ENCODE measurements at regions not wholly inside any gene's neighbourhood (a gene's known extent, or its start where the extent isn't known, plus 50 kb on each side); places are given as distances from the start of the nearest gene placed in this dataset.
"Not testable (repeated sequence)": the region's sequence is repeated elsewhere in the genome, so short reads cannot be mapped to it uniquely, and the experiment has no call there.

DNA sequence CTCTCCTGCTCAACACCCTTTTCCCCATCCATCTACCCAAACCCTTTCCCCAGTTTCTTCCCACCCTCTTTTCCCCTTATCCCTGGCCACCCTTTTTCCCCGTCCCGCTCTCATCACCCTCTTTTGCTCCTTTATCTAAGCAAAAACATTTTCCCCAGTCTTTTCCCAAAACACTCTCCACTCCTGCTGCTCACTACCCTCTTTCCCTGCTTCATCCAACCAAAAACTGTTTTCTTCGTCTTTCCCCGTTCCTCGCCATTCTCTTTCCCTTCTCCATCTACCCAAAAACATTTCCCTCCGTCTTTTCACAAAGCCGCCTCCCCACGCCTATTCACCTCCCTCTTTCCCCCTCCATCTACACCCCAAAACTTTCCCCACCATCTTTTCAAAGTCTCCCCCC lies 80.9 kb upstream of the KCNJ18 start:
- CTCF ChIA-PET; H3K27me3 ChIP-seq (replicated peaks; ENCODE audit: insufficient read depth, low read depth, low read length, poor library complexity); POLR2A ChIA-PET (ENCODE audit: low non-redundant PET); H3K9me3 ChIP-seq (ENCODE audit: low read depth, low read length, poor library complexity, severe bottlenecking); H3K4me3 ChIP-seq (ENCODE audit: low read depth, low read length, poor library complexity, severe bottlenecking); DNase-seq (ENCODE audit: low spot score); H3K36me3 ChIP-seq (ENCODE audit: insufficient read depth, low read length, poor library complexity, severe bottlenecking); H3K27ac ChIP-seq (ENCODE audit: low read depth, low read length, poor library complexity, severe bottlenecking); H3K4me1 ChIP-seq (ENCODE audit: insufficient read depth, low read length, poor library complexity, severe bottlenecking); BruUV-seq (replicated peaks): not testable (repeated sequence)
- intact Hi-C loops (cut with micrococcal nuclease; ENCODE audit: unreplicated experiment), result loop anchor here (5.0 kb wide), 1 partner anchor 481 kb away; no protein-coding TSS in a partner anchor

GRCh38 chr17:21612123-21613070 lies 79.9 kb upstream of the KCNJ18 start:
- intact Hi-C loops (cut with micrococcal nuclease; ENCODE audit: unreplicated experiment), result loop anchor here (5.0 kb wide), 1 partner anchor 480 kb away; no protein-coding TSS in a partner anchor
- H3K27ac ChIP-seq (ENCODE audit: low read depth, low read length, poor library complexity, severe bottlenecking); H3K27me3 ChIP-seq (replicated peaks; ENCODE audit: insufficient read depth, low read depth, low read length, poor library complexity); H3K9me3 ChIP-seq (ENCODE audit: low read depth, low read length, poor library complexity, severe bottlenecking); CTCF ChIA-PET; H3K4me1 ChIP-seq (ENCODE audit: insufficient read depth, low read length, poor library complexity, severe bottlenecking); H3K36me3 ChIP-seq (ENCODE audit: insufficient read depth, low read length, poor library complexity, severe bottlenecking); BruUV-seq (replicated peaks); DNase-seq (ENCODE audit: low spot score); H3K4me3 ChIP-seq (ENCODE audit: low read depth, low read length, poor library complexity, severe bottlenecking); POLR2A ChIA-PET (ENCODE audit: low non-redundant PET): not testable (repeated sequence)

GRCh38 chr17:21613071-21613429 lies 79.3 kb upstream of the KCNJ18 start:
- no peaks in the 10 kb centered on the region for H3K9me3 ChIP-seq (ENCODE audit: low read depth, low read length, poor library complexity, severe bottlenecking)
- no peak overlapping the region for H3K27ac ChIP-seq (ENCODE audit: low read depth, low read length, poor library complexity, severe bottlenecking)
- POLR2A ChIA-PET (ENCODE audit: low non-redundant PET), result no interaction called here
- no peaks in the 10 kb centered on the region for H3K27me3 ChIP-seq (replicated peaks; ENCODE audit: insufficient read depth, low read depth, low read length, poor library complexity)
- no TSS peak for BruUV-seq (replicated peaks)
- H3K4me1 ChIP-seq (ENCODE audit: insufficient read depth, low read length, poor library complexity, severe bottlenecking), result no peaks in the 10 kb centered on the region
- no peaks in the 10 kb centered on the region for H3K36me3 ChIP-seq (ENCODE audit: insufficient read depth, low read length, poor library complexity, severe bottlenecking)
- no peak overlapping the region for H3K4me3 ChIP-seq (ENCODE audit: low read depth, low read length, poor library complexity, severe bottlenecking)
- intact Hi-C loops (cut with micrococcal nuclease; ENCODE audit: unreplicated experiment), result loop anchor here (5.0 kb wide), 1 partner anchor 479 kb away; no protein-coding TSS in a partner anchor
- DNase-seq (ENCODE audit: low spot score), result no peak
- TF ChIP-seq CTCF (conservative IDR thresholded peaks at IDR 0.05; ENCODE audit: low read depth, low read length), result no peak
- no peak for TF ChIP-seq EZH2 (IDR thresholded peaks at IDR 0.05; ENCODE audit: borderline replicate concordance, low read depth, low read length, poor library complexity, severe bottlenecking)
- CTCF ChIA-PET, result no interaction called here

DNA sequence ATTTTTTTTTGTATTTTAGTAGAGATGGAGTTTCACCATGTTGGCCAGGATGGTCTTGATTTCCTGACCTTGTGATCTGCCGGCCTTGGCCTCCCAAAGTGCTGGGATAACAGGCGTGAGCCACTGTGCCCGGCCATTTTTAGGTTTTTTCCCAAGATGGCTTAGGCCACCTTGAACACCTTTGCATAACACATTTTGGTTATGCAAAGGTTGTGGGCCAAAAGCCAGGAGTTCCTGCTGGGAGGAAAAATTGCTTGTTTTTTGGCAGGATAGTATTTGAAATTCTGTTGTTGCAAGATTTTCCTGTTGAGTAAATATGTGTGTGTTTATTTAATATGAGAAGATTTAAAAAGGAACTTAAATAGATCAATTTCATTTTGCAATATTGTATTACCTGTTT lies 65.3 kb upstream of the KCNJ18 start:
- H3K4me3 ChIP-seq (ENCODE audit: low read depth, low read length, poor library complexity, severe bottlenecking); H3K9me3 ChIP-seq (ENCODE audit: low read depth, low read length, poor library complexity, severe bottlenecking); H3K27ac ChIP-seq (ENCODE audit: low read depth, low read length, poor library complexity, severe bottlenecking); H3K36me3 ChIP-seq (ENCODE audit: insufficient read depth, low read length, poor library complexity, severe bottlenecking); POLR2A ChIA-PET (ENCODE audit: low non-redundant PET); CTCF ChIA-PET; BruUV-seq (replicated peaks); DNase-seq (ENCODE audit: low spot score); intact Hi-C loops (cut with micrococcal nuclease; ENCODE audit: unreplicated experiment); H3K4me1 ChIP-seq (ENCODE audit: insufficient read depth, low read length, poor library complexity, severe bottlenecking); H3K27me3 ChIP-seq (replicated peaks; ENCODE audit: insufficient read depth, low read depth, low read length, poor library complexity): not testable (repeated sequence)
